OCI-LY3 (cell line): ENCODE measurements at regions not wholly inside any gene's neighbourhood (a gene's known extent, or its start where the extent isn't known, plus 50 kb on each side); places are given as distances from the start of the nearest gene placed in this dataset.

Source experiments
- H2AFZ ChIP-seq: fragments of 200-600, 300-600 bp; shearing (Covaris generic); 2 replicates; pipeline ENCODE4 v1.6.0; 2014; ENCODE audit warnings: antibody characterized with exemption, low read depth, low read length
- H3K27ac ChIP-seq: fragments of 200-600, 300-600 bp; sonication (generic); 2 replicates; pipeline ENCODE4 v1.5.1; 2014; ENCODE audit warnings: mild to moderate bottlenecking, low read length, moderate library complexity, mixed read lengths
- H3K27me3 ChIP-seq: fragments of 200-600, 300-600 bp; sonication (generic); 2 replicates; pipeline ENCODE4 v1.6.1; 2014; ENCODE audit warnings: low read depth, low read length, mixed read lengths
- H3K36me3 ChIP-seq: fragments of 200-600, 300-600 bp; sonication (generic); replicated peaks from 2 replicates; pipeline ENCODE3; 2014; ENCODE audit warnings: low read depth, low read length, mixed read lengths
- H3K4me1 ChIP-seq: fragments of 300-600, 200-600 bp; sonication (generic); 2 replicates; pipeline ENCODE4 v1.6.1; 2014; ENCODE audit warnings: low read length, mixed read lengths
- H3K4me2 ChIP-seq: fragments of 200-600, 300-600 bp; sonication (generic); 2 replicates; pipeline ENCODE4 v1.6.1; 2014; ENCODE audit warnings: low read length, mixed read lengths
- H3K4me3 ChIP-seq: fragments of 300-600, 200-600 bp; sonication (generic); 2 replicates; pipeline ENCODE4 v1.5.1; 2014; ENCODE audit warnings: antibody characterized with exemption, mild to moderate bottlenecking, low read length, moderate library complexity
- H3K79me2 ChIP-seq: fragments of 300-600, 200-600 bp; shearing (Covaris generic); 2 replicates; pipeline ENCODE4 v1.6.1; 2014; ENCODE audit warnings: mild to moderate bottlenecking, low read length, mixed read lengths
- H3K9ac ChIP-seq: fragments of 300-600, 200-600 bp; shearing (Covaris generic); 2 replicates; pipeline ENCODE4 v1.6.0; 2014; ENCODE audit warnings: mild to moderate bottlenecking, low read length, moderate library complexity
- H3K9me3 ChIP-seq: fragments of 200-600, 300-600 bp; shearing (Covaris generic); 2 replicates; pipeline ENCODE4 v1.6.1; 2014; ENCODE audit warnings: low read length, mixed read lengths; ENCODE audit not compliant: insufficient read depth
- H4K20me1 ChIP-seq: fragments of 200-600, 300-600 bp; sonication (generic); 2 replicates; pipeline ENCODE4 v1.6.1; 2016; ENCODE audit warnings: low read length, mixed read lengths; ENCODE audit not compliant: insufficient read depth
- CTCF ChIP-seq: fragments of 200-600, 300-600 bp; sonication (generic); IDR thresholded peaks from 2 replicates; pipeline ENCODE4 v1.5.1; 2014; ENCODE audit warnings: antibody characterized with exemption, low read length, low read depth
- EZH2phosphoT487 ChIP-seq: fragments of 200-600 bp; shearing (Covaris generic); IDR thresholded peaks from 2 replicates; pipeline ENCODE4 v1.6.1; 2018; ENCODE audit warnings: antibody characterized with exemption, mixed run types, low read depth

DNA sequence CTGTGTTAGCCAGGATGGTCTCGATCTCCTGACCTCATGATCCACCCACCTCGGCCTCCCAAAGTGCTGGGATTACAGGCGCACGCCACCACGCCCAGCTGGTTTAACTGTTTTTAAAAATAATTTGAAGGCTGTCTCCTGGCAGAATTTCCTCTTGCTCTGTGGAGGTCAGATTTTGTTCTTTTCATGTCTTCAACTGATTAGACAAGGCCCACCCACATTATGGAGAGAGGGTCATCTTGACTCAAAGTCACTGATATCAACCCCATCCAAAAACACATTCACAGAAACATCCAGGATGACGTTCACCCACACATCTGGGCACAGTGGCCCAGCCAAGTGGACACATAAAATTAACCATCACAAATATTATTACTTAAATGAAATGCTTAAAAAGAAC lies 365.4 kb downstream of the DHRSX start:
- Histone ChIP-seq H3K9ac (no peak overlapping the region), H3K9me3 (no peaks in the 10 kb centered on the region), H3K4me1 (no peaks in the 10 kb centered on the region), H3K36me3 (no peaks in the 10 kb centered on the region), H3K27me3 (no peaks in the 10 kb centered on the region), H2AFZ (no peak overlapping the region), H3K4me3 (no peak overlapping the region), H3K4me2 (no peak overlapping the region), H4K20me1 (no peaks in the 10 kb centered on the region), H3K27ac (no peak overlapping the region), H3K79me2 (no peaks in the 10 kb centered on the region)
- TF ChIP-seq CTCF (no peak), EZH2phosphoT487 (no peak)

DNA sequence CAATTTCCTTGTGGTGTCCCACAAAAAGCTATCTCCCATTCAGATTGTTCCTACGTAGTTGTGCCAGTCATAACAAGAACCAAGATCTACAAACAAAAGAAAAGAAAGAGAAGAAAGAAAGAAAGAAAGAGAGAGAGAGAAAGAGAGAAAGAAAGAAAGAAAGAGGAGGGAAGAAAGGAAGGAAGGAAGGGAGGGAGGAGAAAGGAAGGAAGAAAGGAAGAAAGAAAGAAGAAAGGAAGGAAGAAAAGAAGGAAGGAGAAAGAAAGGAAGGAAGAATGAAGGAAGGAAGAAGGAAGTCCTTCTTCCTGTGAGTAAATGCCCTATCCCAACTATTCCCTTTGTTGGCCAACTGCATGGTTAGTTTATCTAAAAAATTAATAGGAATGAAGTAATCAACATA lies 366.0 kb downstream of the DHRSX start:
- Histone ChIP-seq H2AFZ (no peak overlapping the region), H3K4me1 (no peaks in the 10 kb centered on the region), H3K79me2 (no peaks in the 10 kb centered on the region), H3K27me3 (no peaks in the 10 kb centered on the region), H3K27ac (no peak overlapping the region), H3K4me3 (no peak overlapping the region), H3K36me3 (no peaks in the 10 kb centered on the region), H4K20me1 (no peaks in the 10 kb centered on the region), H3K4me2 (no peak overlapping the region), H3K9ac (no peak overlapping the region), H3K9me3 (no peaks in the 10 kb centered on the region)
- TF ChIP-seq CTCF: no peak
- TF ChIP-seq EZH2phosphoT487: no peak
